NCI-H446 treated with DMSO at 0.1 percent for 48 hours (cell line): ENCODE measurements at regions not wholly inside any gene's neighbourhood (a gene's known extent, or its start where the extent isn't known, plus 50 kb on each side); places are given as distances from the start of the nearest gene placed in this dataset.
"Not testable (repeated sequence)": the region's sequence is repeated elsewhere in the genome, so short reads cannot be mapped to it uniquely, and the experiment has no call there.

Source experiments
- DNase-seq: peaks from one replicate; lab custom pipeline; 2025; lab: John Stamatoyannopoulos, UW

GRCh38 chr7:68401313-68401712, 1197.0 kb upstream of the AUTS2 start:
- no peak for DNase-seq

- no peak for DNase-seq
These were observed 1191.8 kb upstream of the AUTS2 start for GRCh38 chr7:68406480-68406879.

GRCh38 chr7:68407460-68407859, 1190.8 kb upstream of the AUTS2 start:
- no peak for DNase-seq

GRCh38 chr7:68408873-68409272, 1189.4 kb upstream of the AUTS2 start:
- DNase-seq = no peak

GRCh38 chr7:68409851-68410250, 1188.4 kb upstream of the AUTS2 start:
- DNase-seq = no peak

- DNase-seq = not testable (repeated sequence)
These were observed 1187.6 kb upstream of the AUTS2 start for GRCh38 chr7:68410693-68411092.

- DNase-seq = no peak
These were observed 1186.5 kb upstream of the AUTS2 start for GRCh38 chr7:68411742-68412141.

GRCh38 chr7:68414631-68415425, 1183.4 kb upstream of the AUTS2 start:
- DNase-seq = no peak

GRCh38 chr7:68417002-68417401, 1181.3 kb upstream of the AUTS2 start:
- DNase-seq = no peak

GRCh38 chr7:68417659-68418058, 1180.6 kb upstream of the AUTS2 start:
- DNase-seq = no peak

GRCh38 chr7:68420342-68421192, 1177.7 kb upstream of the AUTS2 start:
- no peak for DNase-seq

GRCh38 chr7:68421712-68422111, 1176.6 kb upstream of the AUTS2 start:
- no peak for DNase-seq

GRCh38 chr7:68422281-68422680, 1176.0 kb upstream of the AUTS2 start:
- no peak for DNase-seq

GRCh38 chr7:68423356-68423755, 1174.9 kb upstream of the AUTS2 start:
- no peak for DNase-seq

- DNase-seq = no peak
These were observed 1173.5 kb upstream of the AUTS2 start for GRCh38 chr7:68424658-68425297.

GRCh38 chr7:68425377-68425776, 1172.9 kb upstream of the AUTS2 start:
- no peak for DNase-seq

- DNase-seq = no peak
These were observed 1168.7 kb upstream of the AUTS2 start for GRCh38 chr7:68429411-68430117.

- no peak for DNase-seq
These were observed 1165.7 kb upstream of the AUTS2 start for GRCh38 chr7:68432585-68432984.

- DNase-seq = no peak
These were observed 1164.7 kb upstream of the AUTS2 start for GRCh38 chr7:68433462-68434070.

- DNase-seq = no peak
These were observed 1163.4 kb upstream of the AUTS2 start for GRCh38 chr7:68434857-68435256.

GRCh38 chr7:68438016-68438415, 1160.3 kb upstream of the AUTS2 start:
- DNase-seq = no peak

- no peak for DNase-seq
These were observed 1159.5 kb upstream of the AUTS2 start for GRCh38 chr7:68438811-68439210.
